K562 (cell line): ENCODE measurements at regions not wholly inside any gene's neighbourhood (a gene's known extent, or its start where the extent isn't known, plus 50 kb on each side); places are given as distances from the start of the nearest gene placed in this dataset.

Experiments used
- CREB3L1 ChIP-seq: fragments of 450-650 bp; IDR thresholded peaks from 2 replicates; pipeline ENCODE4 v1.6.1; 2014; ENCODE audit warnings: low read depth, mild to moderate bottlenecking, moderate library complexity, borderline replicate concordance
- GATAD2A ChIP-seq: fragments of 450-650 bp; IDR thresholded peaks from 2 replicates; pipeline ENCODE4 v1.6.1; 2017
- KDM1A ChIP-seq, 2 experiments: fragments of 450-650 bp; IDR thresholded peaks; 2 replicates each; pipeline ENCODE4 v1.6.1; 2016; ENCODE audit warnings: mild to moderate bottlenecking in 2 of 2
- NCOR1 ChIP-seq: fragments of 450-650 bp; IDR thresholded peaks from 2 replicates; pipeline ENCODE4 v1.6.1; 2016; ENCODE audit warnings: mild to moderate bottlenecking, moderate library complexity
- NR3C1 ChIP-seq: sonication (generic); formaldehyde crosslinking; IDR thresholded peaks from 2 replicates; pipeline ENCODE4 v1.8.1; 2022; ENCODE audit warnings: missing genetic modification reagents
- PBX2 ChIP-seq, 2 experiments: IDR thresholded peaks in 1 of 2; conservative IDR thresholded peaks in 1 of 2; 2 replicates each; pipeline ENCODE4 v1.6.1; 2016; ENCODE audit warnings: low read depth in 2 of 2, mild to moderate bottlenecking in 1 of 2, missing compliant biosample characterization in 1 of 2, missing genetic modification characterization in 1 of 2, moderate library complexity in 1 of 2
- PTRF ChIP-seq: fragments of 450-650 bp; IDR thresholded peaks from 2 replicates; pipeline ENCODE4 v1.6.1; 2016; ENCODE audit warnings: mild to moderate bottlenecking, missing genetic modification characterization, missing compliant biosample characterization
- RAD51 ChIP-seq: fragments of 450-650 bp; IDR thresholded peaks from 2 replicates; pipeline ENCODE4 v1.7.1; 2016; ENCODE audit warnings: low read depth, mild to moderate bottlenecking, borderline replicate concordance
- SNRNP70 ChIP-seq: fragments of 200-400 bp; formaldehyde crosslinking; optimal IDR thresholded peaks from 2 replicates; pipeline ENCODE3; 2017; ENCODE audit warnings: low read depth, low read length
- SP1 ChIP-seq: sonication (generic); formaldehyde crosslinking; IDR thresholded peaks from 2 replicates; pipeline ENCODE4 v1.8.1; 2022; ENCODE audit warnings: mild to moderate bottlenecking, missing genetic modification reagents
- TGIF2 ChIP-seq: sonication (generic); formaldehyde crosslinking; IDR thresholded peaks from 2 replicates; pipeline ENCODE4 v1.8.1; 2022; ENCODE audit warnings: mild to moderate bottlenecking, missing genetic modification reagents, moderate library complexity
- ZBTB40 ChIP-seq, 2 experiments: fragments of 450-650 bp in 1 of 2; sonication (generic) in 1 of 2; formaldehyde crosslinking in 1 of 2; IDR thresholded peaks; 2 replicates each; pipeline versions ENCODE4 v1.7.1 to v1.9.0; 2016 to 2022; ENCODE audit warnings: inconsistent platforms in 1 of 2, mild to moderate bottlenecking in 1 of 2, missing genetic modification reagents in 1 of 2
- ZNF134 ChIP-seq: fragments of 250-450 bp; sonication (Bioruptor Pico); conservative IDR thresholded peaks from 2 replicates; pipeline ENCODE4 v1.4.0; 2020
- ZNF764 ChIP-seq: fragments of 250-450 bp; sonication (Bioruptor Pico); IDR thresholded peaks from 2 replicates; pipeline ENCODE4 v1.4.0; 2020; ENCODE audit warnings: low read depth, mild to moderate bottlenecking, moderate library complexity

GRCh38 chr4:10181745-10182445 lies 65.3 kb upstream of the WDR1 start (continued):
- TF ChIP-seq ZBTB40 (IDR thresholded peaks at IDR 0.05): no peak
- TF ChIP-seq ZBTB40 (CRISPR knock-in tag; IDR thresholded peaks at IDR 0.05): no peak
- TF ChIP-seq PBX2 (CRISPR knock-in tag; IDR thresholded peaks at IDR 0.05; ENCODE audit: low read depth): no peak
- no peak for TF ChIP-seq PBX2 (tag; conservative IDR thresholded peaks at IDR 0.05; ENCODE audit: low read depth)
- no peak for TF ChIP-seq SNRNP70
- no peak for TF ChIP-seq CREB3L1
- TF ChIP-seq NCOR1: no peak
- TF ChIP-seq SP1: no peak
- no peak; the same call in 1 of the 2 replicates for TF ChIP-seq ZNF764 (CRISPR knock-in tag)
- no peak for TF ChIP-seq GATAD2A
- TF ChIP-seq ZNF134 (CRISPR knock-in tag): no peak
- no peak for TF ChIP-seq NR3C1 (CRISPR knock-in tag)
- TF ChIP-seq RAD51: no peak
- TF ChIP-seq KDM1A (IDR thresholded peaks at IDR 0.05): no peak
- TF ChIP-seq PTRF (tag): no peak; the same call in 1 of the 2 replicates
- no peak for TF ChIP-seq TGIF2 (CRISPR knock-in tag)
